Uterus (tissue), 3 donors: ENCODE measurements at regions not wholly inside any gene's neighbourhood (a gene's known extent, or its start where the extent isn't known, plus 50 kb on each side); places are given as distances from the start of the nearest gene placed in this dataset.

Experiments used
- DNase-seq, 2 donors: peaks; one replicate each; pipeline ENCODE4 v3.0.0-alpha.2; 2019 to 2020
- H3K27ac ChIP-seq, 2 donors: fragments of 200-600 bp; sonication (generic); 1 replicate in 1 of 2; 2 replicates in 1 of 2; pipeline ENCODE4 v1.5.1; 2016 to 2018
- H3K27me3 ChIP-seq, 2 donors: fragments of 200-600 bp; sonication (generic); one replicate each; pipeline ENCODE4 v1.5.1; 2018 to 2019; ENCODE audit warnings: control low read depth in 1 of 2
- H3K36me3 ChIP-seq, 2 donors: fragments of 200-600 bp; sonication (generic); one replicate each; pipeline ENCODE4 v1.5.1; 2019; ENCODE audit warnings: control low read depth in 1 of 2
- H3K4me1 ChIP-seq, 2 donors: fragments of 200-600 bp; sonication (generic); one replicate each; pipeline ENCODE4 v1.5.1; 2018 to 2019; ENCODE audit warnings: control low read depth in 1 of 2
- H3K4me3 ChIP-seq, 2 donors: fragments of 200-600 bp; sonication (generic); 1 replicate in 1 of 2; 2 replicates in 1 of 2; pipeline ENCODE4 v1.5.1; 2018 to 2019; ENCODE audit warnings: mild to moderate bottlenecking in 1 of 2
- H3K9me3 ChIP-seq, 2 donors: fragments of 200-600 bp; sonication (generic); one replicate each; pipeline ENCODE4 v1.5.1; 2019; ENCODE audit warnings: control low read depth in 1 of 2
- CTCF ChIP-seq, 4 experiments: fragments of 200-600 bp in 2 of 4; fragments of 450-650 bp in 2 of 4; sonication (generic) in 2 of 4; IDR thresholded peaks; one replicate each; pipeline ENCODE4 v1.5.1; 2016 to 2019; ENCODE audit warnings: antibody characterized with exemption in 4 of 4, mild to moderate bottlenecking in 2 of 4, moderate library complexity in 1 of 4
- POLR2A ChIP-seq, 2 donors: fragments of 450-650 bp; IDR thresholded peaks; one replicate each; pipeline ENCODE4 v1.6.1; 2016; ENCODE audit warnings: antibody characterized with exemption in 2 of 2, mild to moderate bottlenecking in 1 of 2, moderate library complexity in 1 of 2
- intact Hi-C: fragments of 100-400 bp; cut with DNase I; formaldehyde crosslinking; loops from one replicate; pipeline ENCODE4 v1.15.1; 2023; ENCODE audit warnings: low total_unique reads
- donor health status: DM: yes; HTN: yes; CAD: no.

- Histone ChIP-seq H3K27ac (no peak overlapping the region), H3K27me3 (no peaks in the 10 kb centered on the region), H3K9me3 (no peaks in the 10 kb centered on the region), H3K4me3 (no peak overlapping the region), H3K36me3 (no peaks in the 10 kb centered on the region), H3K4me1 (no peaks in the 10 kb centered on the region)
- no peak for TF ChIP-seq POLR2A (IDR thresholded peaks at IDR 0.05)
- no peak for TF ChIP-seq CTCF (IDR thresholded peaks at IDR 0.05)
- intact Hi-C loops: no loop called here
- no peak for DNase-seq
Measured at GRCh38 chr6:44735630-44735963, 348.1 kb downstream of the CDC5L start.

GRCh38 chr6:44737341-44737740, 349.8 kb downstream of the CDC5L start:
- Histone ChIP-seq H3K4me3 (no peak overlapping the region), H3K27ac (no peak overlapping the region), H3K36me3 (no peaks in the 10 kb centered on the region), H3K9me3 (no peaks in the 10 kb centered on the region), H3K4me1 (no peaks in the 10 kb centered on the region), H3K27me3 (no peaks in the 10 kb centered on the region)
- DNase-seq: no peak
- intact Hi-C loops: no loop called here
- TF ChIP-seq CTCF (IDR thresholded peaks at IDR 0.05) (no peak), POLR2A (IDR thresholded peaks at IDR 0.05) (no peak)

GRCh38 chr6:44737829-44738528, 350.5 kb downstream of the CDC5L start:
- H3K27ac ChIP-seq: no peak overlapping the region
- intact Hi-C loops: no loop called here

GRCh38 chr6:44738601-44739146, 351.2 kb downstream of the CDC5L start:
- H3K27me3 ChIP-seq: no peaks in the 10 kb centered on the region
- no peak for TF ChIP-seq POLR2A (IDR thresholded peaks at IDR 0.05)
- no peak for TF ChIP-seq CTCF (IDR thresholded peaks at IDR 0.05)
- no peak overlapping the region for H3K27ac ChIP-seq
- peak in 1 of 2 donors; percentile 34 for DNase-seq
- no peaks in the 10 kb centered on the region for H3K4me1 ChIP-seq
- no peak overlapping the region for H3K4me3 ChIP-seq
- H3K36me3 ChIP-seq: no peaks in the 10 kb centered on the region
- H3K9me3 ChIP-seq: no peaks in the 10 kb centered on the region
- intact Hi-C loops: no loop called here

More at GRCh38 chr6:44737829-44738528, 350.5 kb downstream of the CDC5L start:
- H3K36me3 ChIP-seq: no peaks in the 10 kb centered on the region
- no peaks in the 10 kb centered on the region for H3K27me3 ChIP-seq
- H3K4me3 ChIP-seq: no peak overlapping the region
- no peak for DNase-seq
- no peaks in the 10 kb centered on the region for H3K9me3 ChIP-seq
- no peak for TF ChIP-seq CTCF (IDR thresholded peaks at IDR 0.05)
- TF ChIP-seq POLR2A (IDR thresholded peaks at IDR 0.05): no peak
- no peaks in the 10 kb centered on the region for H3K4me1 ChIP-seq

- intact Hi-C loops: no loop called here
- TF ChIP-seq POLR2A (IDR thresholded peaks at IDR 0.05) (no peak), CTCF (IDR thresholded peaks at IDR 0.05) (no peak)
- no peak overlapping the region for H3K27ac ChIP-seq
- H3K4me1 ChIP-seq: no peaks in the 10 kb centered on the region
- H3K4me3 ChIP-seq: no peak overlapping the region
- DNase-seq: peak in 1 of 2 donors; percentile 45
- H3K36me3 ChIP-seq: no peaks in the 10 kb centered on the region
- no peaks in the 10 kb centered on the region for H3K9me3 ChIP-seq
- H3K27me3 ChIP-seq: no peaks in the 10 kb centered on the region
Measured at GRCh38 chr6:44739181-44739580, 351.7 kb downstream of the CDC5L start.
